ENCODE measurements at regions not wholly inside any gene's neighbourhood (a gene's known extent, or its start where the extent isn't known, plus 50 kb on each side); places are given as distances from the start of the nearest gene placed in this dataset.

- no peak overlapping the region for H3K27ac ChIP-seq
- intact Hi-C loops (cut with DNase I; ENCODE audit: low total_unique reads) = no loop called here
- H3K4me3 ChIP-seq = no peak overlapping the region
- TF ChIP-seq CTCF (IDR thresholded peaks at IDR 0.05) = no peak
- peaks cover 0 to 18% (median under 1%) of the 10 kb centered on the region in 3 donors for H3K9me3 ChIP-seq
- H3K27me3 ChIP-seq = no peaks in the 10 kb centered on the region
- H3K4me1 ChIP-seq = peaks cover 0 to 8% (median 0%) of the 10 kb centered on the region in 4 donors
- no peaks in the 10 kb centered on the region for H3K36me3 ChIP-seq
- DNase-seq = no peak
Observed at GRCh38 chr6:81625216-81625615, 127.3 kb downstream of the TENT5A start.

- H3K4me1 ChIP-seq = peaks cover 0 to 8% (median 0%) of the 10 kb centered on the region in 4 donors
- intact Hi-C loops (cut with DNase I; ENCODE audit: low total_unique reads) = no loop called here
- no peak for DNase-seq
Observed at GRCh38 chr6:81624453-81624852, 128.0 kb downstream of the TENT5A start.

GRCh38 chr6:81623106-81623759 lies 129.2 kb downstream of the TENT5A start:
- H3K4me1 ChIP-seq = peaks cover 0 to 8% (median 0%) of the 10 kb centered on the region in 4 donors
- no peak for DNase-seq
- intact Hi-C loops (cut with DNase I; ENCODE audit: low total_unique reads) = no loop called here
- no peak overlapping the region for H3K4me3 ChIP-seq
- no peaks in the 10 kb centered on the region for H3K9me3 ChIP-seq
- H3K27me3 ChIP-seq = no peaks in the 10 kb centered on the region
- no peaks in the 10 kb centered on the region for H3K36me3 ChIP-seq
- no peak for TF ChIP-seq CTCF (IDR thresholded peaks at IDR 0.05)
- no peak overlapping the region for H3K27ac ChIP-seq

More at GRCh38 chr6:81624453-81624852, 128.0 kb downstream of the TENT5A start:
- no peak overlapping the region for H3K4me3 ChIP-seq
- H3K27me3 ChIP-seq = no peaks in the 10 kb centered on the region
- no peak overlapping the region for H3K27ac ChIP-seq
- H3K36me3 ChIP-seq = no peaks in the 10 kb centered on the region
- TF ChIP-seq CTCF (IDR thresholded peaks at IDR 0.05) = no peak
- peaks cover 0 to 10% (median 0%) of the 10 kb centered on the region in 3 donors for H3K9me3 ChIP-seq

GRCh38 chr6:81621816-81622395 lies 130.6 kb downstream of the TENT5A start:
- no peaks in the 10 kb centered on the region for H3K9me3 ChIP-seq
- no peak overlapping the region for H3K27ac ChIP-seq
- no peak for DNase-seq
- H3K27me3 ChIP-seq = no peaks in the 10 kb centered on the region
- peaks cover 0 to 8% (median 0%) of the 10 kb centered on the region in 4 donors for H3K4me1 ChIP-seq
- intact Hi-C loops (cut with DNase I; ENCODE audit: low total_unique reads) = no loop called here
- no peaks in the 10 kb centered on the region for H3K36me3 ChIP-seq
- no peak for TF ChIP-seq CTCF (IDR thresholded peaks at IDR 0.05)
- H3K4me3 ChIP-seq = no peak overlapping the region

- Histone ChIP-seq H3K9me3 (no peaks in the 10 kb centered on the region), H3K4me1 (peaks cover 0 to 12% (median 3%) of the 10 kb centered on the region in 4 donors), H3K4me3 (no peak overlapping the region), H3K36me3 (no peaks in the 10 kb centered on the region), H3K27me3 (no peaks in the 10 kb centered on the region), H3K27ac (no peak overlapping the region)
- intact Hi-C loops (cut with DNase I; ENCODE audit: low total_unique reads) = no loop called here
- no peak for DNase-seq
- TF ChIP-seq CTCF (IDR thresholded peaks at IDR 0.05) = no peak
Observed at GRCh38 chr6:81614292-81614691, 138.2 kb downstream of the TENT5A start.
